ENCODE measurements at regions not wholly inside any gene's neighbourhood (a gene's known extent, or its start where the extent isn't known, plus 50 kb on each side); places are given as distances from the start of the nearest gene placed in this dataset.

DNA sequence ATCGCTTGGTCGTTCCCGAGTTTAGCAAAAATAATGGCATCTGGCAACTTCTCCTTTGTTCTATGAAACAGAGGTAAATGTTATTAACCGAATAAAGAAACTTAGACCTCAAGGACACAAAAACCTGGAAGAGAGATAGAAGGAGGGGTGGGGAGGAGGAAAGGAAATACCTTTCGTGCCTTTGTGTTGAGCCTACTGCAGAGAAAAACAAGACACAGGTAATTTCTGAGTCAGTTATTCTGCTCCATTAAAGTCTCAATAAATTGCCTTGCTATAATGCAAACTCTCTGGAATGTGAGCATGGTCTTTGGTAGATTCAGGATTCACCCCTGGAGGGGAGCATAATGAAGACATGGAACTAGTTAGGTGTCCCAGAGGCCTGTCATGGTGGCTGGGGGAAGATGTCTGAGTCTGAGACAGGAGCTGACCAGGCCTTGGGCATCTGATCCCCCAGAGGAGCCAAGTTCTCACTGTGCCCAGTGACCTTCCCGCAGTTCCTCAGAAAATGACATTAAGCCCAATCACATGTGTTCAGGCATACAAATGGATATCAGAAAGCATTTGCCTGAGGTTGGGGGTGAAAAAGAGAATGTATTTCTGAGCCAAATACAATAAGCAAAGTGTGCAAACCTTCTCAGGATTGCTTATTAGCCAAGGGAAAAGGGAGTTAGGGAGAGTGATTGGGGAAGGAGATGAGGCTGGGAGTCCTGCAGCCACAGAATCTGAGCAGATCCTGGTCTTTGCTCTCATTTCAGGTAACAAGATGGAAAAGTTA lies 72.6 kb upstream of the CADM1 start:
- Histone ChIP-seq H3K4me3 (replicated peaks; ENCODE audit: low read depth, low read length) (no peak overlapping the region), H3K27me3 (replicated peaks; ENCODE audit: control insufficient read depth, insufficient read depth, low read length) (no peaks in the 10 kb centered on the region; the same call in 1 of the 2 replicates), H3K36me3 (ENCODE audit: control insufficient read depth, insufficient read depth, low read length) (no peaks in the 10 kb centered on the region)
- TF ChIP-seq, protein P1, sequence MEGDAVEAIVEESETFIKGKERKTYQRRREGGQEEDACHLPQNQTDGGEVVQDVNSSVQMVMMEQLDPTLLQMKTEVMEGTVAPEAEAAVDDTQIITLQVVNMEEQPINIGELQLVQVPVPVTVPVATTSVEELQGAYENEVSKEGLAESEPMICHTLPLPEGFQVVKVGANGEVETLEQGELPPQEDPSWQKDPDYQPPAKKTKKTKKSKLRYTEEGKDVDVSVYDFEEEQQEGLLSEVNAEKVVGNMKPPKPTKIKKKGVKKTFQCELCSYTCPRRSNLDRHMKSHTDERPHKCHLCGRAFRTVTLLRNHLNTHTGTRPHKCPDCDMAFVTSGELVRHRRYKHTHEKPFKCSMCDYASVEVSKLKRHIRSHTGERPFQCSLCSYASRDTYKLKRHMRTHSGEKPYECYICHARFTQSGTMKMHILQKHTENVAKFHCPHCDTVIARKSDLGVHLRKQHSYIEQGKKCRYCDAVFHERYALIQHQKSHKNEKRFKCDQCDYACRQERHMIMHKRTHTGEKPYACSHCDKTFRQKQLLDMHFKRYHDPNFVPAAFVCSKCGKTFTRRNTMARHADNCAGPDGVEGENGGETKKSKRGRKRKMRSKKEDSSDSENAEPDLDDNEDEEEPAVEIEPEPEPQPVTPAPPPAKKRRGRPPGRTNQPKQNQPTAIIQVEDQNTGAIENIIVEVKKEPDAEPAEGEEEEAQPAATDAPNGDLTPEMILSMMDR (IDR thresholded peaks at IDR 0.05; ENCODE audit: insufficient read depth, low read length, poor library complexity, severe bottlenecking) = no peak
- no peak for DNase-seq (ENCODE audit: extremely low read depth, insufficient read length)

DNA sequence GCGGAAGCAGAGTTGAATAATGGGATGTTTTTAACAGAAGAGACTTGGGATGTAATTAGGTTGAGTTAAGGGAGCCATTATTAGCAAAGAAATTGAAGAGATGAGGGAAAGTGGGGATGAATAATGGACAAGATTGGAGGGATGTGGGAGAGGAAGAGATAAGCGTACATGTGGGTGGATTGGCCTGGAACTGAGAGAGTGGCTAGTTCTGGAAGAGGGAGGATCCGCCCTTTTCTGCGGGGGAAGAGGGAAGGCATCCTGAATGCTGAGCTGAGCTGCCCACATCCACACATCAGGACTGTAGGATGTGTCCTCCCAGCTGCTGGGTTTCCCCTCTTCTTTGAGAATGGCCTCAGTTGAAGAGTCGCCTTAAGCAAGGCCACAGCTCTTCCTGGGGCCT lies 68.3 kb upstream of the CADM1 start:
- Histone ChIP-seq H3K27me3 (replicated peaks; ENCODE audit: control insufficient read depth, insufficient read depth, low read length) (no peaks in the 10 kb centered on the region; the same call in 1 of the 2 replicates), H3K36me3 (ENCODE audit: control insufficient read depth, insufficient read depth, low read length) (no peaks in the 10 kb centered on the region), H3K4me3 (replicated peaks; ENCODE audit: low read depth, low read length) (no peak overlapping the region)
- no peak for DNase-seq (ENCODE audit: extremely low read depth, insufficient read length)
- TF ChIP-seq, protein P1 (IDR thresholded peaks at IDR 0.05; ENCODE audit: insufficient read depth, low read length, poor library complexity, severe bottlenecking) = no peak

DNA sequence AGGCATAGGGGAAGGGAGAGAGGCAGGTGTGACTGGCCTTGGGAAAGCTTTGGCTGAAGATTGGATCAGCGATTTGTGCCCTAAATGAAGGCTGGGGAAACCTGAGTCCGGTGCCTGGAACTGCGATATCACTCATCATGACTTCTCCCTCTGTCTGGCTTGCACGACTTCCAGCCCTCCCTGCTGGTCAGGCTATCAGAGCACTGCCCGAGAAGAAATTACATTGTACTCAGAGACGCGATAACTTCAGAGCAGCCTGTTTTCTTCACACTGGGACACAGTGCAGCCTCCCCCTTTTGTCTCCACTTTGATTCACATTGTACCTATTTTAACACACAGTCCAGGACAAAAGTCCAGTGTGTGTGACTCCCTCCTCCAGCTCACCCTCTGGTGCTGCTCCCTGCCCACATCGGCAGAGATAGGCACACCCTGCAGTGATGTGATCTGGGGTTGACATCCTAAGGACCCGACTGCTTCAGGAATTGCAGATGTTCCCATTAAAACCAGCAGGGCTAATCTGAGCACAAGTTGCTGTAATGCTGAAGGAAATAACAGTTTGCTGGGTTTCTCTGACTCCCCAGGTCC lies 62.1 kb upstream of the CADM1 start:
- Histone ChIP-seq H3K36me3 (ENCODE audit: control insufficient read depth, insufficient read depth, low read length) (no peaks in the 10 kb centered on the region), H3K4me3 (replicated peaks; ENCODE audit: low read depth, low read length) (no peak overlapping the region), H3K27me3 (replicated peaks; ENCODE audit: control insufficient read depth, insufficient read depth, low read length) (no peaks in the 10 kb centered on the region; the same call in 1 of the 2 replicates)
- TF ChIP-seq, protein P1 (IDR thresholded peaks at IDR 0.05; ENCODE audit: insufficient read depth, low read length, poor library complexity, severe bottlenecking) = no peak
- DNase-seq (ENCODE audit: extremely low read depth, insufficient read length) = no peak

DNA sequence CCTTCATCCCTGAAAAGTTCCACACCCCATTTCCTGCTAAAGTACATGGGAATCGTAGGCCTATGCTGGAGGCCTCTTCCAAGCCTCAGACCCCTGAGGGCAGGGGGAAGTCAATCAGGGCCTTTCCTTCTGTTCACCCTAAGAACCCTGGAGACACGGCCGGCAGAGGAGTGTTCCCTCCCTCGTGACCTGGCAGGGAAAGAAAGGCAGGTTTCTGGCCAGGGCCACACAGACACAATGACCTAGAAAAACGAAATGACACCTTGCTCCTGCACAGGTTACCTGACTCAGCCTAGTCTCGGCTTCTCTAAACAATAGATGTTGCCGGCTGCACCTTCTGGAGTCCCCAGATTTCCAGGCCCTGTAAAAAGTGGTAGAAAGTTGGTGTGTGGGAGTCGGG lies 60.6 kb upstream of the CADM1 start:
- H3K36me3 ChIP-seq (ENCODE audit: control insufficient read depth, insufficient read depth, low read length) = no peaks in the 10 kb centered on the region
- TF ChIP-seq, protein P1 (IDR thresholded peaks at IDR 0.05; ENCODE audit: insufficient read depth, low read length, poor library complexity, severe bottlenecking) = no peak
- H3K4me3 ChIP-seq (replicated peaks; ENCODE audit: low read depth, low read length) = no peak overlapping the region
- DNase-seq (ENCODE audit: extremely low read depth, insufficient read length) = no peak
- no peaks in the 10 kb centered on the region; the same call in 1 of the 2 replicates for H3K27me3 ChIP-seq (replicated peaks; ENCODE audit: control insufficient read depth, insufficient read depth, low read length)

DNA sequence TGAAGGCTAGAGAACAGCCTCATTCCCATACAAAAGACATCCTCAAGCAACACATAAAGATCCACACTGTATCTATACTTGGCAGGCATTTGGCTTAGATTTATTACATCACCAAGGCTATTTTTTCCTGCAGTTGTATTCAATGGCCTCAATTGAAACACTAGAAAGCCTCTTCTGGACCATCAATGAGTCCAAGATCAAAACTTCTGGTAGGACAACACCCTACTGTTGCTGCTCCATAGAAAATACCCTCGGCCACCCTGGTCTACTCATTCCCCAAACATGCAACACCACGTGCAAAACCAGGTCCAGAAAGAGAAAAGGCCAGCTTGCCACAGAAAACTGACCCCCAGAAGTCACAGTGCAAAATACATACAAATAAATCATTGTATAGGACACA lies 56.9 kb upstream of the CADM1 start:
- TF ChIP-seq, protein P1 (IDR thresholded peaks at IDR 0.05; ENCODE audit: insufficient read depth, low read length, poor library complexity, severe bottlenecking) = no peak
- no peaks in the 10 kb centered on the region for H3K36me3 ChIP-seq (ENCODE audit: control insufficient read depth, insufficient read depth, low read length)
- H3K27me3 ChIP-seq (replicated peaks; ENCODE audit: control insufficient read depth, insufficient read depth, low read length) = no peaks in the 10 kb centered on the region; the same call in 1 of the 2 replicates
- no peak for DNase-seq (ENCODE audit: extremely low read depth, insufficient read length)
- H3K4me3 ChIP-seq (replicated peaks; ENCODE audit: low read depth, low read length) = no peak overlapping the region
